ENCODE measurements at regions not wholly inside any gene's neighbourhood (a gene's known extent, or its start where the extent isn't known, plus 50 kb on each side); places are given as distances from the start of the nearest gene placed in this dataset.

DNA sequence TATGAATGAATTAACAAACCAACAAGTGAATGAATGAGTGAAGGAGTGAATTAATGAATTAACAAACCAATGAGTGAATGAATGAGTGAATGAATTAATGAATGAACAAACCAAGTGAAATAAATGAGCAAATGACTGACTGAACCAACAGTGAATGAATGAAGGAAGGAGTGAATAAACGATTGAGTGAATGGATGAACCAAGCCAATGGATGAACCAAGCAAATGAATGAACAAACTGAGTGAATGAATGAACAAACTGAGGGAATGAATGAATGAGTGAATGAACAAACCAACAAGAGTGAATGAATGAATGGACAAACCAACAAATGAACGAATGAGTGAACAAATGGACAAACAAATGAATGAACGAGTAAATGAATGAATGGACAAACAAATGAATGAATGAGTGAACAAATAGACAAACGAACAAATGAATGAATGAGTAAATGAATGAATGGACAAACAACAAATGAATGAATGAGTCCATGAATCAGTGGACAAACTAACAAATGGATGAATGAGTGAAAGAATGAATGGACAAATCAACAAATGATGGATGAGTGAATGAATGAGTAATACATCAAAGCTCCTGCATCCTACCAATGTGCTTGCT, 69.5 kb downstream of the NPTX2 start:
- H3K9me3 Mint-ChIP-seq: peaks cover 10% of the 10 kb centered on the region

DNA sequence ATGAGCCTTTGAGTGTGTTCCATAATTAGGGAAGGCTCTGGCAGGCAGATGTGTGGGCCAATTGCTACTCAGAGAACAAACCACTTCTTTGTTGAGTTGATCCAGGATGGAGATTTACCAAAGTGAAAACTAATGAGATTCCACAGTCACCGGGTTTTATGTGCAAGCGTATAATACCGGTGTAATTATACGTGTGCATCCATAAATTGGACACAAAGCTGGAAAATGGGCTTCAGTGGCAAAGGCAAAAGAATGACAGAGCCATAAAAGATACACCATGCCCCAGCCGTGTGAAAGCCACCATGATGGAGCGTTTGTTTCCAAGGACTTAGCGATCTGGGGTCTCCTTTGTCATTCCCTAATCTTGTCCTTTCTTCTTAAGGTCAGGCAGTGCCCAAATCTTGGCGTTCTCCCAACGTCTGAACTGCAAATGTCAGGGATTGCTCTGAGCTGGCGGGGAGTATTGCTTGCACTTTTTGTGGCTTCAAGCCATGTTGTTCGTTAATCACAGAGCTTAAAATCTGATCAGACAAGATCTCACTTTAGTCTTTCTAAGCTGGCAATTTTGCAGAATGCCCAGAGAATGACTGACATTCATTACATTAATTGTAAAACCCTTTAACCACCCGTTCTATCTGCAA, 70.1 kb downstream of the NPTX2 start:
- peaks cover 3% of the 10 kb centered on the region for H3K36me3 Mint-ChIP-seq (ENCODE audit: low read depth)
- H3K4me3 Mint-ChIP-seq: no peak overlapping the region
- TF ChIP-seq, protein P1, sequence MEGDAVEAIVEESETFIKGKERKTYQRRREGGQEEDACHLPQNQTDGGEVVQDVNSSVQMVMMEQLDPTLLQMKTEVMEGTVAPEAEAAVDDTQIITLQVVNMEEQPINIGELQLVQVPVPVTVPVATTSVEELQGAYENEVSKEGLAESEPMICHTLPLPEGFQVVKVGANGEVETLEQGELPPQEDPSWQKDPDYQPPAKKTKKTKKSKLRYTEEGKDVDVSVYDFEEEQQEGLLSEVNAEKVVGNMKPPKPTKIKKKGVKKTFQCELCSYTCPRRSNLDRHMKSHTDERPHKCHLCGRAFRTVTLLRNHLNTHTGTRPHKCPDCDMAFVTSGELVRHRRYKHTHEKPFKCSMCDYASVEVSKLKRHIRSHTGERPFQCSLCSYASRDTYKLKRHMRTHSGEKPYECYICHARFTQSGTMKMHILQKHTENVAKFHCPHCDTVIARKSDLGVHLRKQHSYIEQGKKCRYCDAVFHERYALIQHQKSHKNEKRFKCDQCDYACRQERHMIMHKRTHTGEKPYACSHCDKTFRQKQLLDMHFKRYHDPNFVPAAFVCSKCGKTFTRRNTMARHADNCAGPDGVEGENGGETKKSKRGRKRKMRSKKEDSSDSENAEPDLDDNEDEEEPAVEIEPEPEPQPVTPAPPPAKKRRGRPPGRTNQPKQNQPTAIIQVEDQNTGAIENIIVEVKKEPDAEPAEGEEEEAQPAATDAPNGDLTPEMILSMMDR (conservative IDR thresholded peaks at IDR 0.05): no peak
- H3K4me1 Mint-ChIP-seq: no peaks in the 10 kb centered on the region
- no peak overlapping the region for H3K27ac Mint-ChIP-seq (ENCODE audit: unreplicated experiment)
- no peak for DNase-seq (ENCODE audit: low read depth, low spot score)
- peaks cover 21% of the 10 kb centered on the region for H3K27me3 Mint-ChIP-seq (ENCODE audit: low read depth)
- peaks cover 12% of the 10 kb centered on the region for H3K9me3 Mint-ChIP-seq

More for the DNA sequence above, 69.5 kb downstream of the NPTX2 start:
- Mint-ChIP-seq H3K27me3 (ENCODE audit: low read depth) (peaks cover 24% of the 10 kb centered on the region), H3K4me3 (no peak overlapping the region), H3K4me1 (no peaks in the 10 kb centered on the region), H3K27ac (ENCODE audit: unreplicated experiment) (no peak overlapping the region), H3K36me3 (ENCODE audit: low read depth) (peaks cover 3% of the 10 kb centered on the region)
- no peak for DNase-seq (ENCODE audit: low read depth, low spot score)
- TF ChIP-seq, protein P1 (conservative IDR thresholded peaks at IDR 0.05): no peak

DNA sequence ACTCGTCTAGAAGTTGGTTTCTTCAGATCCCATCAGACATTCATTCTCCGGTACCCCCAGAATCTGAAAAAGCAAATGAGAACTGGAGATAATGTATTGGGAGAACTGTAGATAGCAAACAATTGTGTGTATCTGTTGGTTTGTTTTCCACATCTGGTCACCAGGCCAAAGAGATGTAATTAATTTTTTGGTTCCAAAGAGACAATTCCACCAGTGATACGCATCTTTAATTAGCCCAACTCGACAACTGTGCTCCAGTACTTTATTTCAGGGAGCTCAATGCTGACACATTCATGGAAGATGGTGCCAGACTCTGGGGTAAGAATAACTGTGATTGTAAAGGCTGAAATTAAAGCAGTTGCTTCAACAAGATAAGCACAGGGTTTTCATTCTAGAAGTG, 74.5 kb downstream of the NPTX2 start:
- Mint-ChIP-seq H3K27me3 (ENCODE audit: low read depth) (peaks cover 7% of the 10 kb centered on the region), H3K4me1 (no peaks in the 10 kb centered on the region), H3K9me3 (peaks cover 13% of the 10 kb centered on the region), H3K36me3 (ENCODE audit: low read depth) (peaks cover 2% of the 10 kb centered on the region), H3K4me3 (no peak overlapping the region), H3K27ac (ENCODE audit: unreplicated experiment) (no peak overlapping the region)
- TF ChIP-seq, protein P1 (conservative IDR thresholded peaks at IDR 0.05): no peak
- DNase-seq (ENCODE audit: low read depth, low spot score): no peak

DNA sequence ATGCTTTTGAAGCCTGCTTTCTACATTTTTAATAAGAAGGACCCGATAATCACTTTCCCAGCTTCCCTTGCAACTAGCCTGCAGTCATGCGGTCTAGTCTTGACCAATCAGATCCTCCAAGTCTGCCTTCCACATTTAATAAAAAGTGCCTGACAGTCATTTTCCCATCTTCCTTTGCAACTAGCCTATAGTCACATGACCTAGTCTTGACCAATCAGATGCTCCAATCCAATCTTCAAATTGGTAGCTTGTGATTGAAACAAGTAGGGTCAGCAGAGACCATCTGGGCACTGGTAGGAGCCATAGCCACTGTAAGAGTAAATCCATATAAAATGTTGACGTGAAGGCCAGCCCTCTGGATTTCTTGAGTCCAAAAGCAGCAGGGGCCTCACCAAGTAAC, 80.0 kb downstream of the NPTX2 start:
- peaks cover 2% of the 10 kb centered on the region for H3K36me3 Mint-ChIP-seq (ENCODE audit: low read depth)
- no peaks in the 10 kb centered on the region for H3K4me1 Mint-ChIP-seq
- H3K9me3 Mint-ChIP-seq: peaks cover 10% of the 10 kb centered on the region
- no peak overlapping the region for H3K27ac Mint-ChIP-seq (ENCODE audit: unreplicated experiment)
- DNase-seq (ENCODE audit: low read depth, low spot score): no peak
- no peak overlapping the region for H3K4me3 Mint-ChIP-seq
- TF ChIP-seq, protein P1 (conservative IDR thresholded peaks at IDR 0.05): no peak
- peaks cover 11% of the 10 kb centered on the region for H3K27me3 Mint-ChIP-seq (ENCODE audit: low read depth)

DNA sequence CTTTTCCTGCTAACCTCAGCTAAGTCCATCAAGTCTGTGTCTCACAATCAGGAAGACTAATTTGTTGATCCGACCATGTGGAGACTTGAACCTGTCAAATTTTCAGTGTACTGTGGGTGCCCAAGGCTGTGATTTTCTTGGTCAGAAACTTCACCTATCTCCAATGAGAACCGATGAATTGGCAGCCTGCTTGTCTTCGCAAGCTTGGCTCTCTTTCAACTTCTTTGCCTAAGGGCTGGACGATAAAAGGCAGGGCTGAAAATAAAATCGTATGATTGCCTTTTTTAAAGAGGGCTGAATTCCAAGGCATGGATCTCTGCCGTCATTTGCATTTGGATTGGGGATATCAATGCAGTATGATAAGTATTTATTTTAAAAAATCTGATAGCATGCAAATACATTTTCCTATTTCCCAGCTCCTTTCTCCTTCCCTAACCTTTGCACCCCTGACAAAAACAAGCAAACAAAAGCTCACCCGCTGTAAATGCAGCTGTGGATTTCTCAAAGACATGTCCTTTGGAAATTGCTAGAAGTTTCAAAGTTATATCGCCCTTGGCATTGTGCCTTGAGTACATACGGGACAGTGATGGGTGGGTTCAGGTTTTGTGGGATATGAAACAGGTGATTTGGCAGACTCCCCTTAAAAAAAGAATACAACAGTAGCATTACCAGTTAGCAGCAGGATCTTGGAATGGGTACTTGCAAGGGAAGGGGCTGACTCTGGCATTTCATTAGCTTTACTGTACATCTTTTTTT, 80.6 kb downstream of the NPTX2 start:
- Mint-ChIP-seq H3K27ac (ENCODE audit: unreplicated experiment) (no peak overlapping the region), H3K4me3 (no peak overlapping the region), H3K36me3 (ENCODE audit: low read depth) (peaks cover 2% of the 10 kb centered on the region), H3K27me3 (ENCODE audit: low read depth) (peaks cover 11% of the 10 kb centered on the region), H3K9me3 (peaks cover 10% of the 10 kb centered on the region), H3K4me1 (no peaks in the 10 kb centered on the region)
- no peak for DNase-seq (ENCODE audit: low read depth, low spot score)
- TF ChIP-seq, protein P1 (conservative IDR thresholded peaks at IDR 0.05): no peak
